ENCODE measurements at regions not wholly inside any gene's neighbourhood (a gene's known extent, or its start where the extent isn't known, plus 50 kb on each side); places are given as distances from the start of the nearest gene placed in this dataset.
"Not testable (repeated sequence)": the region's sequence is repeated elsewhere in the genome, so short reads cannot be mapped to it uniquely, and the experiment has no call there.

DNA sequence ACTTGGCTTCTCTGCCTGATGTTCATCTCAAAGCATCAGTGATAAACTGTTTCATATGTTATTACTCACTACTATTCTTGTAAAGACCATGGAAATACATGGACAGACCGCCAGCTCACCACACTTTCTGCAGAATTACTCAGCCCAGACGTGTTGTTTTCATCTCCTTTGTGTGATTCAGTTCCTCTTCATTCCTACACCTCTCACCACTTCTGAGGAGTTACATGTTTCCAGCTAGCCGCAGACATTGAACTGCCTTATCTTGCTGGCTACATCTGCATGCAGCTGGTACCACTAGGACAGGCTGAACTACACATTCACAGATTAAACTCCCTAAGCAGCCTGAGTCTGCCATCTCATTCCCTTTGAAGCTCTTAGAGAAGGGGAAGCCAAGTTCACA is 443.2 kb upstream of the FGF16 start:
- no peak for DNase-seq

GRCh38 chrX:77009691-77010090 is 437.5 kb upstream of the FGF16 start:
- no peak for DNase-seq

DNA sequence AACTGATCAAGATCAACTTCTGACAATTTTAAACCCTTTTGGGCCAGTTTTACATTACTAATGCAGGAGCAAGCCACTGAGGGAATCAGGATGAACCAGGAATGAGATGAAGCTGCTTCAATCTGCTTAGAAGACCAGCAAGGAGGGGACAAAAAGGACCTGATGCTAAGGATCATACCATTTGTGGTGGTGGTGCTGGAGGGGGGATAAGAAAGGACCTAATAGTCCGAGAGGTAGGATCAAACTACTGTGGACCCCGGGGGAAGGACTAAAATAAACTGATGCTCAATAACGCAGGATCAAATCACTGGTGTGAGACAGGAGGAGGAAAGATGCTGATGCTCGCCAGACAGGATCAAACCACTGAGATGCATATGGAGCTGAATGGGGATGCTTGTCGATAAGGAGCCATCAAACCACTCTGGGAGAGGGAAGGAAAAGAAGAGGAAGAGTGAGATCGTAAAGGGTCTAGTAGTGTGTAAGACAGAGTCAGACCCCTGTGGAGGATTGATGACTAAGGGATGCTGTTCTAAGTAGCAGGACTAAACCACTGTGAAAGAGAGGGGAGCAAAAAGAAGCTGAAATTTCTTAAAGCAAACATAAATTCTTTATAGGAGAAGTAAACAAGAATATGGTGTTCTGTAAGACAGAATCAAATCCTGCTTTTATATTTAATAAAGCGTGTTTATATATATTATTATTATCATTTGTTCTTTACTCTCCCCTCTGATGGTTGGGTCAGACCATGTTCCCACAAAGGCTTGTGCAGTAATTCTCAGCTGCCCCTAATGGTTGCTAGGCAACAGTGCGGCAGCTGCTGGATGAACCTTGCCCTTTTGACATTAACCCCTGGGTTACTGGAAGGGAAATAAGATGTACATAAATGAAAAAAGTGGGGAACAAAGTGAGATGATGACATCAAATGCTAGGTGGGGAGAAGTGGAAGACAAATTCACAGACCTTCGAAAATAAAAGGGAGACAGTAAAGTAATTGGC is 432.5 kb upstream of the FGF16 start:
- DNase-seq, result peak; percentile 67

GRCh38 chrX:77017093-77017492 is 430.1 kb upstream of the FGF16 start:
- DNase-seq, result no peak

- not testable (repeated sequence) for DNase-seq
These were observed 400.9 kb upstream of the FGF16 start for GRCh38 chrX:77046180-77046810.

GRCh38 chrX:77060572-77060971 is 386.6 kb upstream of the FGF16 start:
- DNase-seq, result no peak

DNA sequence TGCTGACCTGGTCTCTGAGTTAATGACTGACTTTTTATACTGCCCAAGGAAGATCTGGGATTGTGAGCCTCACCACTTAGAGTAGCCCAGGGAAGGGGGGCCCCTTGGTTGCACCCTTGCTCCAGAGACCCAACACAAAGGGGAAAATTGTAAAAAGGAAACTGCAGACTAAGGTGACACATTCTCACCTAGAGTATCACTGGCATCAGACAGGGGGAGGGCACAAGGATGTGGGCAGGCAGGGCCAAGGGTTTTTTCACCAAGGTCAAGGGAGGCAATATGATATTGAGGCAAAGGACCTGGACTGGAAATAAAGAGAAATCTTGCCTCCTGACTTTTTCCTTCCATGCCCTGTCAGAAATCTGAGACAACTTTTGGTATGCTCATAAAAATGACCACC is 386.2 kb upstream of the FGF16 start:
- DNase-seq, result no peak

GRCh38 chrX:77061545-77061944 is 385.6 kb upstream of the FGF16 start:
- no peak for DNase-seq

- no peak for DNase-seq
These were observed 381.3 kb upstream of the FGF16 start for GRCh38 chrX:77065896-77066295.

DNA sequence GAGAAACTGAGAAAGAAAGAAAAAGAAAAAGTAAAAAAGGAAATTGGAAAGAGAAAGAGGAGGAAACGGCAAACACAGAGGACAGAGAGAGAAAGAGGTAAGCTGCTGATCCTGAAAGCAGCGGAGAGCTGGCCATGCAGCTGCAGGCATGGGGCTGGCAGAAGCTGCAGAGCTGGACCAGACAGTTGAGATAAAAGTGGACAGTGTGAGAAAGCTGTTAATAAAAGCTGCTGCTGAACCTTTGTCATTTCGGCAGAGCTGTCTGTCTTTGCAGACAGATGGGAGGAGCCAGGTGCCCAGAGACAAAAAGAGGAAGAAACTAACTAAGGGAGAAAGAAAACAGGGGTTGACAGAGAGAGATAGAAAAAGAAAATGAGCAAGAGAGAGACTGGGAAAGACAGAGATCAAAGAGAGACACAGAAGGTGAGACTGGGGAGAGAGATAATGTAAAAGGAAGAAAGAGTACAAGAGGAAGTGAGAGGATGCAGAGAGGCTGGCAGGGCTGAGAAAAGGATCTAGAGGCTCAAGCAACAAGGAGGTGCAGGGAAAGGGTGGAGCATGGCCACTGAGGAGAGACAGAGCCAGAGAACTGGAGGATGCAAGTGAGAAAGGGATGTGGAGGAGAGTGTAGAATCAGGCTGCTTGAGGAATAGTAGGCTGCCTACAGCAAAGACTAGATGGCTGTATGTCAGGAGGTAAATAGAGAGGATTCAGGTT is 376.8 kb upstream of the FGF16 start:
- DNase-seq, result no peak

GRCh38 chrX:77076896-77077295 is 370.3 kb upstream of the FGF16 start:
- DNase-seq, result no peak

GRCh38 chrX:77081237-77081636 is 366.0 kb upstream of the FGF16 start:
- DNase-seq, result not testable (repeated sequence)

DNA sequence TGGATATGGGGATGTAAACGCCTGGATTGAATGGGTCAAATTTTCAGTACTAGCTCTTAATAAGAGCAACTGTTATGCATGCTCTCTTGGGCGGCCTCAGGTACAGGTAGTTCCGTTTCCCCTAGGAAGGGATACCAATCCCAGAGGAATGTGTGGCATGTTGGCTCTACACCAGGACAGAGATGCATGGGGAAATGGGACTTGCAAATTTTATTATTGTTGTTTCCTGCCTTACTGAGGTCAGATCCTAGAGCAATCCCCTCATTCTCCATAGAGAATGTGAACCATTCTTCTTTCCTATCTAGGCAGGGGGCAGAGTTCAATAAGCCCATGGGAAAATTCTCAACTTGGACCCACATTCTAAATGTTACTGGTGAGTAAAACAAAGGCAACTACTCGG is 361.8 kb upstream of the FGF16 start:
- no peak for DNase-seq

DNA sequence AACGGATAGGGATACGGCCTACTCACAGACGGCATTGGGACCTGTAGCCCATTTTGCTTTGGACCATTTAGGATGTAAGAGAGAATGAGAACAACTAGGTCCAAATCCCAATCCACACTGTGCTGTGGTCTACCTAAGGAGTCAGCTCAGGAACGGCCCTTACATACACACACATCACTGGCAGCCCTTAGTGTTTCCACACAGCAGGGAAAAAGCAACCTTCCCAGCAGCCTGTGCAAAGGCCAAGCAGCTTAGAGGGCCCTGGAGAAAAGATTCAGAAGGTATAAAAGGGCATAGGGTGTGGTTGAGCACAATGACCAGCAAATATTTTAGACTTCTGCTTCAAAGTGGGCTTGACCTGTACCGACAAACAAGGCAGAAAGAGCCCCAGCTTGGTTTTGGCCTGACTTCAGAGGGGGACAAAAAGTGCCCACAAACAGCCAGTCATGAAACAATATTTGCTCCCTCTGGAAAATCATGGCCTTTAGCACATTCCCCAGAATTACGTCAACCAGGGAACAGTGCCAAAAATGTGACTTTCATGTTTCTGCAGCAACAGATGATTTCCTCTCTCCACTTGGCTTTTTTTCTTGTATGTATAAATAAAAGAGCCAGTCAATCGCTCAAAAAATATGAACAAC is 359.5 kb upstream of the FGF16 start:
- no peak for DNase-seq

GRCh38 chrX:77088233-77088632 is 359.0 kb upstream of the FGF16 start:
- no peak for DNase-seq

GRCh38 chrX:77114501-77114900 is 332.7 kb upstream of the FGF16 start:
- DNase-seq, result no peak

DNA sequence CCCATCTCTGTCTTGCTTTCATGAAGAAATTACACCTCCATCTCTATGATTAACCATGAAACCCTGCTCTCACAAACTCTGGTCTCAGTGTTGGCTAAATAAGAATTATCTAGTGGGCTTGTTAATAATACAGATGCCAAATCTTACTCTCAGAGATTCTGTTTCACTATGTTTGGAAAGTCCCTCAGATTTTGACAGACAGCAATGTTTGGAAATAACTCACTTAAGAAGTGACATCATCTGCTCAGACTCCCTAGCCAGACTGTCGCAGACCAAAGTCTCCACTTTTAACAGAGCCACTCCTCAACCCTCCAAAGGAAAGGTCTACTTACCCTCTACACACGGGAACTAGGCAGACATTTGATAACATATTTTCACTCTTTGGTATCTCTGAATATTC is 328.5 kb upstream of the FGF16 start:
- DNase-seq, result no peak

GRCh38 chrX:77119706-77120105 is 327.5 kb upstream of the FGF16 start:
- no peak for DNase-seq

- DNase-seq, result not testable (repeated sequence)
These were observed 323.3 kb upstream of the FGF16 start for GRCh38 chrX:77123917-77124316.

- DNase-seq, result not testable (repeated sequence)
These were observed 319.6 kb upstream of the FGF16 start for GRCh38 chrX:77127571-77127970.

GRCh38 chrX:77143907-77144306 is 303.3 kb upstream of the FGF16 start:
- DNase-seq, result no peak

DNA sequence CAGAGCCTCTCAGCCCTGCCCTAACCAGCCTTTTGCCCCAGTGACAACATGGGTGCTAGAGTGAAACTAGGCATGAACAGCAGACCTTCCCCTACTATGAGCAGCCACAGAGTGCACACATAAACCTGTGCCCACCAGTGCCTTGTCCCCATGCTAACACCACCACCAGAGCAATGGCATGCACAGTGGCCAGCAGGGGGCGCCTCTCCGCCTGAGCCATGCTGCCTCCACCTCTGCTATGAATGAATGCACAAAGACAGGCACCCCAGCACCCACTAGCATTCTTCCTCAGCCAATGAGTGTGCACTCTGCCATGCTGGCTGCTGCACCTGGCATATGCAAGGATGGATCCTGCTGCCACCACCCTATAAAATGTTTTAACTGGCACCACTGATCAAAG is 286.9 kb upstream of the FGF16 start:
- DNase-seq, result peak; percentile 54

DNA sequence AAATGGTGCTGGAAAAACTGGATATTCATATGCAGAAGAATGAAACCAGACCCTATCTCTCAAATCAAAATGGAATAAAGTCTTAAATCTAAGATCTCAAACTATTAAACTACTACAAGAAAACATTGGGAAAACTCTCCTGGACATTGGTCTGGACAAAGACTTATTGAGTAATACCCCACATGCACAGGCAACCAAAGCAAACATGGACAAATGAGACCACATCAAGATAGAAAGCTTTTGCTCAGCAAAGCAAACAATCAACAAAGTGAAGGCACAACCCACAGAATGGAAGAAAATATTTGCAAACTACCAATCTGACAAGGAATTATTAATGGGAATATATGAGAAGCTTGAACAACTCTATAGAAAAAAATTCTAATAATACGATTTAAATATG is 284.4 kb upstream of the FGF16 start:
- no peak for DNase-seq

All from islet precursor cell (in vitro differentiated cells).